HG03457 (cell line): ENCODE measurements at regions not wholly inside any gene's neighbourhood (a gene's known extent, or its start where the extent isn't known, plus 50 kb on each side); places are given as distances from the start of the nearest gene placed in this dataset.

Experiments
- ATAC-seq: cut with Tn5 transposase; IDR thresholded peaks from one replicate; pipeline ENCODE4 v1.9.1; 2021; ENCODE audit warnings: moderate number of reproducible peaks; ENCODE audit not compliant: unreplicated experiment

GRCh38 chr21:24290151-24290833 is 1317.0 kb downstream of the MRPL39 start:
- no peak for ATAC-seq

GRCh38 chr21:24289539-24289938 is 1317.7 kb downstream of the MRPL39 start:
- ATAC-seq = no peak

GRCh38 chr21:24280596-24280995 is 1326.7 kb downstream of the MRPL39 start:
- no peak for ATAC-seq

GRCh38 chr21:24278711-24279110 is 1328.6 kb downstream of the MRPL39 start:
- no peak for ATAC-seq

GRCh38 chr21:24276204-24276603 is 1331.1 kb downstream of the MRPL39 start:
- no peak for ATAC-seq

GRCh38 chr21:24275616-24276015 is 1331.7 kb downstream of the MRPL39 start:
- no peak for ATAC-seq

- no peak for ATAC-seq
These were observed 1334.8 kb downstream of the MRPL39 start for GRCh38 chr21:24272521-24272938.

- ATAC-seq = no peak
These were observed 1341.3 kb downstream of the MRPL39 start for GRCh38 chr21:24265987-24266386.

- ATAC-seq = no peak
These were observed 1346.5 kb downstream of the MRPL39 start for GRCh38 chr21:24260751-24261150.

GRCh38 chr21:24259241-24259640 is 1348.0 kb downstream of the MRPL39 start:
- ATAC-seq = no peak

- no peak for ATAC-seq
These were observed 1351.7 kb downstream of the MRPL39 start for GRCh38 chr21:24255591-24255990.

- no peak for ATAC-seq
These were observed 1381.8 kb downstream of the MRPL39 start for GRCh38 chr21:24225431-24225830.

GRCh38 chr21:24224422-24224821 is 1382.9 kb downstream of the MRPL39 start:
- no peak for ATAC-seq

GRCh38 chr21:24223624-24224023 is 1383.7 kb downstream of the MRPL39 start:
- no peak for ATAC-seq

- no peak for ATAC-seq
These were observed 1384.6 kb downstream of the MRPL39 start for GRCh38 chr21:24222676-24223075.

GRCh38 chr21:24220446-24220845 is 1386.8 kb downstream of the MRPL39 start:
- ATAC-seq = no peak

- ATAC-seq = no peak
These were observed 1390.1 kb downstream of the MRPL39 start for GRCh38 chr21:24217151-24217550.

GRCh38 chr21:24210130-24210529 is 1397.2 kb downstream of the MRPL39 start:
- ATAC-seq = no peak

GRCh38 chr21:24208562-24209260 is 1398.6 kb downstream of the MRPL39 start:
- ATAC-seq = no peak

GRCh38 chr21:24205319-24205718 is 1402.0 kb downstream of the MRPL39 start:
- ATAC-seq = no peak

GRCh38 chr21:24204641-24205040 is 1402.6 kb downstream of the MRPL39 start:
- ATAC-seq = no peak

- ATAC-seq = peak; percentile 53
These were observed 1407.2 kb downstream of the MRPL39 start for GRCh38 chr21:24200052-24200451.

GRCh38 chr21:24197923-24198322 is 1409.4 kb downstream of the MRPL39 start:
- no peak for ATAC-seq
